ENCODE measurements at regions not wholly inside any gene's neighbourhood (a gene's known extent, or its start where the extent isn't known, plus 50 kb on each side); places are given as distances from the start of the nearest gene placed in this dataset.

DNA sequence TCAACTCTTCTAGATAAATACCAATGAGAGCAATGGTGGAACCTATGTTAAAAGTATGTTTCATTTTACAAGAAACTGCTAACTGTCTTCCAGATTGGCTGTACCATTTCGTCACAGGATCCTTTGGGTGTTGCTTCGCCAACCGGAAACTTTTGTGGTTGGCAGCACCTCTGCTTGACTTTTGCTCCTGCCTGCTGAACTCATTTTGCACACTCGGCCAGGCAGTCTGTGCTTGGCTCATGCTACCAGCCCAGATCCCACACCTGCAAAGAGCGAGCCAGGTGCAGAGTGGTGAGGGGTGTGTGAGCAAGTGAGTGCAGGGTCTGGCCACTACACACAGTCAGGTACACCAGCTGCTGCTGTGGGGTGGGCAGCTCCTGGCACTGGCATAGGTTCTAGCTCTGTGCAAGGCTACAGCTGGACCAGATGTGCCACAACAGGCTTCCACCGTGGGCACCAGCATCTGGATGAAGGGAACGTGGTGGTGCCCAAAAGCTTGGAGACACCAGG is 422.3 kb downstream of the PRR16 start:
- Histone ChIP-seq H3K27me3 (ENCODE audit: control insufficient read depth, insufficient read depth, low read length) (no peaks in the 10 kb centered on the region), H3K27ac (ENCODE audit: insufficient read depth, low read length, poor library complexity, severe bottlenecking) (no peak overlapping the region), H3K4me3 (ENCODE audit: low read depth, low read length) (no peak overlapping the region), H3K36me3 (ENCODE audit: control insufficient read depth, insufficient read depth, low read length) (no peaks in the 10 kb centered on the region), H3K9me3 (ENCODE audit: control insufficient read depth in 2 of 2, low read length in 2 of 2) (peaks cover 0 to under 1% of the 10 kb centered on the region in 2 experiments), H3K4me1 (ENCODE audit: control insufficient read depth, insufficient read depth, low read length, poor library complexity, severe bottlenecking) (no peaks in the 10 kb centered on the region)
- Mint-ChIP-seq H3K9me3 (peaks cover 3 to 17% (median 4%) of the 10 kb centered on the region in 7 donors), H3K4me3 (no peak overlapping the region), H3K4me1 (no peaks in the 10 kb centered on the region), H3K36me3 (no peaks in the 10 kb centered on the region), H3K27me3 (no peaks in the 10 kb centered on the region), H3K27ac (no peak overlapping the region)
- ATAC-seq (ENCODE audit: low read depth in 2 of 2) (no peak), DNase-seq (no peak)

DNA sequence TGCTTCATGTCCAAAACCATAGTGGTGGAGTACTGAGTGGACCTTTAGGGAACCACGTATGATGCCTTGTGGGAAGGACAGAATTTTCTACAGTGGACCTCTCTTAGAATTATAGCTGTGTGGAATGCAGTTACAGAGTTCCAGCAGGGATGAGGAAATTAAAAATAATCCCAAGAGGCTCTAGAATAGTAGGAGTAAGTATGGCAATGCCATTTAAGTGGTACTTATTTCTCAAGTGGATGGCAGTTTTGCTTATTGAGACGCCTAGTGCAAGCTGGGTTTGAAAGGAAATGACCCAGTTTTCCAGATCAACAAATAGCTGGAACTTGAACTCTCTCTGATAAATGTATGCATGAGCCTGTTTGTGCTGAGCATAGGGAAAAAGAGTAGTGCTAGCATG is 431.6 kb downstream of the PRR16 start:
- H3K9me3 ChIP-seq (ENCODE audit: control insufficient read depth in 2 of 2, low read length in 2 of 2), result peaks cover 2 to 9% of the 10 kb centered on the region in 2 experiments
- Mint-ChIP-seq H3K4me1 (no peaks in the 10 kb centered on the region), H3K27ac (no peak overlapping the region), H3K27me3 (no peaks in the 10 kb centered on the region), H3K36me3 (no peaks in the 10 kb centered on the region), H3K4me3 (no peak overlapping the region), H3K9me3 (peaks cover 0 to 12% (median 3%) of the 10 kb centered on the region in 7 donors)
- H3K27me3 ChIP-seq (ENCODE audit: control insufficient read depth, insufficient read depth, low read length), result no peaks in the 10 kb centered on the region
- H3K36me3 ChIP-seq (ENCODE audit: control insufficient read depth, insufficient read depth, low read length), result no peaks in the 10 kb centered on the region
- no peak for ATAC-seq (ENCODE audit: low read depth in 2 of 2)
- DNase-seq, result no peak
- H3K4me3 ChIP-seq (ENCODE audit: low read depth, low read length), result no peak overlapping the region
- no peaks in the 10 kb centered on the region for H3K4me1 ChIP-seq (ENCODE audit: control insufficient read depth, insufficient read depth, low read length, poor library complexity, severe bottlenecking)
- no peak overlapping the region for H3K27ac ChIP-seq (ENCODE audit: insufficient read depth, low read length, poor library complexity, severe bottlenecking)

DNA sequence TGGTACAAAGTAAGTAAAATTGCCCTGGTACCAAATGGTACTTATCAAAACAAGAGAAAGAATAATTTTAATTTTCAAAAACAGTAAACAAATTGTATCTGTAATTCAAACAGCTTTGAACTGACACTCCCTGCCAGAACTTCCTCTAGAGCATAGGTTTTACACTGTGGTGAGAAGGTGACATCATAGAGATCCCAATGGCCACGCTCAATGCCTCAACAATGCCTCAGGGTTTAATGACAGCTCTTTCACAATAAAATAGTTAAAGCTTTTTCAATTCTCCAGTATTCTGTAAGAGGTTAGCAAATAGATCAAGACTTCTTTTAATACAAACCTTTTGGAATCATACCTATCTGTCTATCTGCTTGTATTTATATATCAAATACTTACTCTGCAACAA is 437.1 kb downstream of the PRR16 start:
- no peak for ATAC-seq (ENCODE audit: low read depth in 2 of 2)

DNA sequence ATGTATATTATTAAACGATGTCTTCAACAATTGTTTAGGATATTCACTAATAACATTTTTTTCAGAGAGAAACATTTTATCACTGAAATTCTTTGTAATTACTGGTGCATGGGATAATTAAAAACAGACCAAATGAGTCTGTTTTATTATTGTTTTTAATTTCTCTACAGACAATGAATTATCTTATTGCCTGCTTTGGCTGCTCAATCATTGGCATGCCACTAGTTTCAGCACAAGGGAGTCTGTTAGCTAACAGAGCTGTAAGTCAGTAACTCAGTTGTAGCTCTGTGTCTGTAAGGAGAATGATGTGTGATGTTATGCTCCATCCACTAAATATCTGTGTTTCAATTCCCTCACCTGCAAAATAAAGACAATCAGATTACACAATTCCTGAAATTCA is 443.9 kb downstream of the PRR16 start:
- no peaks in the 10 kb centered on the region for H3K36me3 ChIP-seq (ENCODE audit: control insufficient read depth, insufficient read depth, low read length)
- Mint-ChIP-seq H3K27ac (no peak overlapping the region), H3K27me3 (no peaks in the 10 kb centered on the region), H3K4me1 (no peaks in the 10 kb centered on the region), H3K4me3 (no peak overlapping the region), H3K36me3 (no peaks in the 10 kb centered on the region), H3K9me3 (peaks cover 0 to 22% (median 8%) of the 10 kb centered on the region in 7 donors)
- H3K27me3 ChIP-seq (ENCODE audit: control insufficient read depth, insufficient read depth, low read length), result no peaks in the 10 kb centered on the region
- H3K27ac ChIP-seq (ENCODE audit: insufficient read depth, low read length, poor library complexity, severe bottlenecking), result no peak overlapping the region
- H3K9me3 ChIP-seq (ENCODE audit: control insufficient read depth in 2 of 2, low read length in 2 of 2), result no peaks in the 10 kb centered on the region
- no peak for DNase-seq
- ATAC-seq (ENCODE audit: low read depth in 2 of 2), result no peak
- H3K4me3 ChIP-seq (ENCODE audit: low read depth, low read length), result no peak overlapping the region
- H3K4me1 ChIP-seq (ENCODE audit: control insufficient read depth, insufficient read depth, low read length, poor library complexity, severe bottlenecking), result no peaks in the 10 kb centered on the region

More for the DNA sequence above, 437.1 kb downstream of the PRR16 start:
- no peaks in the 10 kb centered on the region for H3K36me3 ChIP-seq (ENCODE audit: control insufficient read depth, insufficient read depth, low read length)
- DNase-seq, result no peak
- no peaks in the 10 kb centered on the region for H3K27me3 ChIP-seq (ENCODE audit: control insufficient read depth, insufficient read depth, low read length)
- H3K9me3 ChIP-seq (ENCODE audit: control insufficient read depth in 2 of 2, low read length in 2 of 2), result no peaks in the 10 kb centered on the region
- H3K4me1 ChIP-seq (ENCODE audit: control insufficient read depth, insufficient read depth, low read length, poor library complexity, severe bottlenecking), result no peaks in the 10 kb centered on the region
- no peaks in the 10 kb centered on the region for H3K4me1 Mint-ChIP-seq
- H3K4me3 ChIP-seq (ENCODE audit: low read depth, low read length), result no peak overlapping the region
- no peak overlapping the region for H3K27ac Mint-ChIP-seq
- H3K27me3 Mint-ChIP-seq, result no peaks in the 10 kb centered on the region
- H3K9me3 Mint-ChIP-seq, result peaks cover 0 to 12% (median 4%) of the 10 kb centered on the region in 7 donors
- no peak overlapping the region for H3K4me3 Mint-ChIP-seq
- no peak overlapping the region for H3K27ac ChIP-seq (ENCODE audit: insufficient read depth, low read length, poor library complexity, severe bottlenecking)
- H3K36me3 Mint-ChIP-seq, result no peaks in the 10 kb centered on the region

DNA sequence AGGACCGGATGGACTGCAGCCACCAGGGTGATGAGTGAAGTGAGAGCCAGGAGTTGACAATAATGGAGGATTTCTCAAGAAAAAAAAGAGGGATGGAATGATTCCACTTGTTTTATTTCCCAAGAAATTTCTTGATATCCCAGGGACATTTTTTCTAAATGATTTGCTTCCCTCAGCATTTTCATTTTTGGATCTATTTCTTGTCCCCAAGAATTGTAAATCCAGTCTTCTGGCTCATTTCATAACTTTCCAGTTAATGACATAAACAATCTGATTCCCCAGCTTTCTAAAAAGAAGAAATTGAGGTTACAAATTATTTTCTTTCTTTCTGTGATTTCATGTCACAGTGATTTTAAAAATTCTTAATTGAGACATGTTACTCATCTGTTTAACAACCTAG is 446.5 kb downstream of the PRR16 start:
- no peaks in the 10 kb centered on the region for H3K36me3 Mint-ChIP-seq
- Histone ChIP-seq H3K36me3 (ENCODE audit: control insufficient read depth, insufficient read depth, low read length) (no peaks in the 10 kb centered on the region), H3K27me3 (ENCODE audit: control insufficient read depth, insufficient read depth, low read length) (no peaks in the 10 kb centered on the region), H3K4me3 (ENCODE audit: low read depth, low read length) (no peak overlapping the region), H3K9me3 (ENCODE audit: control insufficient read depth in 2 of 2, low read length in 2 of 2) (no peaks in the 10 kb centered on the region), H3K4me1 (ENCODE audit: control insufficient read depth, insufficient read depth, low read length, poor library complexity, severe bottlenecking) (no peaks in the 10 kb centered on the region), H3K27ac (ENCODE audit: insufficient read depth, low read length, poor library complexity, severe bottlenecking) (no peak overlapping the region)
- DNase-seq (no peak), ATAC-seq (ENCODE audit: low read depth in 2 of 2) (no peak)
- H3K4me1 Mint-ChIP-seq, result no peaks in the 10 kb centered on the region
- peaks cover 0 to 15% (median 6%) of the 10 kb centered on the region in 7 donors for H3K9me3 Mint-ChIP-seq
- H3K4me3 Mint-ChIP-seq, result no peak overlapping the region
- H3K27me3 Mint-ChIP-seq, result no peaks in the 10 kb centered on the region
- H3K27ac Mint-ChIP-seq, result no peak overlapping the region

DNA sequence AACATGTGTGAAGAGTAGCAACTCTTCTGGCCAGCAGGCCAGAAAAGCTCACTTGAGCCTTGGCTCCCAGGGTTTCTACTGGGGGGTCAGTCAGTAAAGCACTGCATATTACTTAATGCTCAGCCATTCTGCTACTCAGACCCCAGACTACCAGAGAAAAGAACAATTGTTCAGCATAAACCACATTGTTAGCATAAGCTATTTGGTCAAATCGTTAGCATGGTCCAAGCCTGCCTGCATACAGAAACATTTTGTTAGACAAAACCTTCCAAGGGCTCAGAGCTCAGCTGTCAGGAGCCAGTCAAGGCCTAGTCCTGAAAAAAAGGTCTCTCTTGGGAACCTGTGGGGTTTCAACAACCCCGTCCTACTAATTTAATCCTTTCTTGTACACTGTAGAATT is 449.3 kb downstream of the PRR16 start:
- Mint-ChIP-seq H3K27me3 (no peaks in the 10 kb centered on the region), H3K4me1 (no peaks in the 10 kb centered on the region), H3K4me3 (no peak overlapping the region), H3K36me3 (no peaks in the 10 kb centered on the region), H3K9me3 (peaks cover 0 to 19% (median 8%) of the 10 kb centered on the region in 7 donors), H3K27ac (no peak overlapping the region)
- no peaks in the 10 kb centered on the region for H3K36me3 ChIP-seq (ENCODE audit: control insufficient read depth, insufficient read depth, low read length)
- no peak overlapping the region for H3K4me3 ChIP-seq (ENCODE audit: low read depth, low read length)
- no peak overlapping the region for H3K27ac ChIP-seq (ENCODE audit: insufficient read depth, low read length, poor library complexity, severe bottlenecking)
- ATAC-seq (ENCODE audit: low read depth in 2 of 2) (no peak), DNase-seq (no peak)
- H3K4me1 ChIP-seq (ENCODE audit: control insufficient read depth, insufficient read depth, low read length, poor library complexity, severe bottlenecking), result no peaks in the 10 kb centered on the region
- no peaks in the 10 kb centered on the region for H3K9me3 ChIP-seq (ENCODE audit: control insufficient read depth in 2 of 2, low read length in 2 of 2)
- H3K27me3 ChIP-seq (ENCODE audit: control insufficient read depth, insufficient read depth, low read length), result no peaks in the 10 kb centered on the region

DNA sequence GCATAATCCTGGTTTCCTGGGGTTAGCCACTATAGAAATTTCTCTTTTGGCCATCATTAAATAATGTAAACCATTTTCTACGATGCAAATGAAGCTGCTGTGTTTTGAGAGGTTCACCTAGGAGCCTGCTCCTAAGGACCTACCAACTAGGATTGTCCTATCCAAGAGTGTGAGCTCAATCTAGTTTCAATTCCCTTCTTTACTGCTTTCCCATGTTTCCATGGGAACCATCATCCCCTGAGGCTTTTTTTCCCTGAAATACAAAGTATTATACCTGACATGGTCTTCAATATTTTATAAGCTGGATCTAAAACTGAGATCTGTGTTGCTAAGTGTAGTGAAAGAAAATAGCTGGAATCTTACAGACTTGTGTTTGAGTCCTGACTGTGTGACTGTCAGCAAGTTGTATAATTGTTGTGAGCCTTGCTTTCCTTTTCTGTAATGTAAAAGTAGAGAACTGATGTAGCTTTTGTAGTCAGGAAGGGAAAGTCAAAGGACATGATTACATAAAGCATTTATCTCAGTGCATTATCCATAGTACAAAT is 453.2 kb downstream of the PRR16 start:
- no peaks in the 10 kb centered on the region for H3K27me3 ChIP-seq (ENCODE audit: control insufficient read depth, insufficient read depth, low read length)
- Mint-ChIP-seq H3K9me3 (peaks cover 3 to 9% (median 6%) of the 10 kb centered on the region in 7 donors), H3K36me3 (no peaks in the 10 kb centered on the region), H3K4me3 (no peak overlapping the region), H3K4me1 (no peaks in the 10 kb centered on the region), H3K27ac (no peak overlapping the region), H3K27me3 (no peaks in the 10 kb centered on the region)
- DNase-seq (no peak), ATAC-seq (ENCODE audit: low read depth in 2 of 2) (no peak)
- H3K36me3 ChIP-seq (ENCODE audit: control insufficient read depth, insufficient read depth, low read length), result no peaks in the 10 kb centered on the region
- H3K9me3 ChIP-seq (ENCODE audit: control insufficient read depth in 2 of 2, low read length in 2 of 2), result no peaks in the 10 kb centered on the region
- no peak overlapping the region for H3K27ac ChIP-seq (ENCODE audit: insufficient read depth, low read length, poor library complexity, severe bottlenecking)
- H3K4me1 ChIP-seq (ENCODE audit: control insufficient read depth, insufficient read depth, low read length, poor library complexity, severe bottlenecking), result no peaks in the 10 kb centered on the region
- H3K4me3 ChIP-seq (ENCODE audit: low read depth, low read length), result no peak overlapping the region

DNA sequence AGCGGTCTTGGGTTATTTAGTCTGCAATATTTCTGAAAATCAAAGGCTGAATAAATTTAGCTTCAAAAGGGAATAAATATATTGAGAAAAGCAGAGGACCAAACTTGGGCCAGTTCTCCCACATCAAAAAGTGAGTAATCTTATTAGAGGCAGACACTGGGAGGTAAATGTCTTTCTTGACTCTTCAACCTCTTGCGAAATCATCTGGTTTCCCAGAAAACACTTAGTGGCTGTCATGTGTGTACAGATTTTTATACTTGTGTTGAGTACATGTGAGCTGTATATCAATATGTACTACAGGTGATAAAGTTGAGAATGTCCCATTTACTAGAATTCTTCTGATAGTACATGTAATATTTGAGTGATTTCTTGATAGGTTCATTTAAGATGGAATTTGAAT is 454.9 kb downstream of the PRR16 start:
- no peaks in the 10 kb centered on the region for H3K27me3 ChIP-seq (ENCODE audit: control insufficient read depth, insufficient read depth, low read length)
- no peaks in the 10 kb centered on the region for H3K9me3 ChIP-seq (ENCODE audit: control insufficient read depth in 2 of 2, low read length in 2 of 2)
- Mint-ChIP-seq H3K4me3 (peak overlapping the region in 1 of 4 donors; percentile 10), H3K4me1 (no peaks in the 10 kb centered on the region), H3K9me3 (peaks cover 3 to 13% (median 6%) of the 10 kb centered on the region in 7 donors), H3K36me3 (no peaks in the 10 kb centered on the region), H3K27ac (no peak overlapping the region), H3K27me3 (no peaks in the 10 kb centered on the region)
- no peak overlapping the region for H3K27ac ChIP-seq (ENCODE audit: insufficient read depth, low read length, poor library complexity, severe bottlenecking)
- H3K4me3 ChIP-seq (ENCODE audit: low read depth, low read length), result no peak overlapping the region
- no peak for DNase-seq
- no peak for ATAC-seq (ENCODE audit: low read depth in 2 of 2)
- H3K36me3 ChIP-seq (ENCODE audit: control insufficient read depth, insufficient read depth, low read length), result no peaks in the 10 kb centered on the region
- H3K4me1 ChIP-seq (ENCODE audit: control insufficient read depth, insufficient read depth, low read length, poor library complexity, severe bottlenecking), result no peaks in the 10 kb centered on the region
